HepG2 (cell line): ENCODE measurements at regions not wholly inside any gene's neighbourhood (a gene's known extent, or its start where the extent isn't known, plus 50 kb on each side); places are given as distances from the start of the nearest gene placed in this dataset.

Source experiments
- ATAC-seq: fragments of 200-7000 bp; cut with Tn5 transposase; 3 replicates; pipeline ENCODE4 v1.9.1; 2020; ENCODE audit warnings: mild to moderate bottlenecking, moderate library complexity
- BruUV-seq: library from RNA; stranded (reverse); fragments of 400-500 nt; replicated peaks from 2 replicates; lab custom pipeline; 2021; lab: Mats Ljungman, UMichigan
- CTCF ChIA-PET: fragments of 300-600 bp; formaldehyde crosslinking; extraction: SDS; loops from one replicate; lab custom pipeline; 2021; ENCODE audit warnings: low total read pairs, inconsistent platforms, low intra/inter-chr PET ratio; lab: Yijun Ruan, JAX
- POLR2A ChIA-PET: fragments of 350-600 bp; sonication (Branson Sonifier 250); formaldehyde crosslinking; loops from one replicate; lab custom pipeline; 2020; ENCODE audit warnings: antibody characterized with exemption, inconsistent platforms; lab: Yijun Ruan, JAX
- DNase-seq: peaks from one replicate; pipeline ENCODE4 v3.0.0-alpha.2; 2015; ENCODE audit warnings: low spot score
- FAIRE-seq: peaks from 3 replicates; lab custom pipeline; 2011; peaks lifted over from hg19 to GRCh38; lab: Jason Lieb, UNC
- H2AFZ ChIP-seq: one replicate; pipeline ENCODE4 v1.6.1; 2011; ENCODE audit warnings: low read length, inconsistent platforms
- H3K27ac ChIP-seq: fragments of 300-600 bp; 3 replicates; pipeline ENCODE4 v1.8.0; 2011; ENCODE audit warnings: mixed run types, mild to moderate bottlenecking, mixed read lengths, low read length, inconsistent platforms; ENCODE audit not compliant: insufficient read depth; ENCODE audit errors: extremely low read length
- H3K27me3 ChIP-seq, 2 experiments: fragments of 200-600 bp in 1 of 2; 2 replicates in 1 of 2; 3 replicates in 1 of 2; pipeline versions ENCODE4 v1.6.0 to v1.8.0; 2011; ENCODE audit warnings: low read length in 2 of 2, mild to moderate bottlenecking in 2 of 2, moderate library complexity in 2 of 2, inconsistent platforms in 1 of 2; ENCODE audit not compliant: insufficient read depth in 2 of 2, control insufficient read depth in 1 of 2
- H3K36me3 ChIP-seq, 2 experiments: fragments of 200-600 bp in 1 of 2; replicated peaks in 1 of 2; 2 replicates in 1 of 2; 3 replicates in 1 of 2; pipeline versions ENCODE4 v1.5.1 to v1.8.0; 2011; ENCODE audit warnings: low read length in 2 of 2, inconsistent platforms in 1 of 2; ENCODE audit not compliant: insufficient read depth in 2 of 2, control insufficient read depth in 1 of 2
- H3K4me1 ChIP-seq: 2 replicates; pipeline ENCODE4 v1.5.1; 2012; ENCODE audit warnings: low read length, inconsistent platforms; ENCODE audit not compliant: insufficient read depth
- H3K4me2 ChIP-seq: 2 replicates; pipeline ENCODE4 v1.6.0; 2011; ENCODE audit warnings: low read depth, low read length, inconsistent platforms
- H3K4me3 ChIP-seq, 3 experiments: fragments of 200-600 bp in 1 of 3; sonication (generic), shearing (Covaris generic) in 1 of 3; replicated peaks in 1 of 3; 2 replicates each; pipeline ENCODE4 v1.5.1; 2011 to 2016; ENCODE audit warnings: low read length in 3 of 3, inconsistent platforms in 2 of 3, low read depth in 2 of 3, mild to moderate bottlenecking in 2 of 3, control low read depth in 1 of 3, mixed read lengths in 1 of 3; ENCODE audit not compliant: insufficient read depth in 1 of 3
- H3K79me2 ChIP-seq: one replicate; pipeline ENCODE4 v1.6.1; 2011; ENCODE audit warnings: low read length, inconsistent platforms; ENCODE audit not compliant: insufficient read depth
- H3K9ac ChIP-seq: 2 replicates; pipeline ENCODE4 v1.6.0; 2011; ENCODE audit warnings: mild to moderate bottlenecking, low read depth, low read length, inconsistent platforms; ENCODE audit not compliant: insufficient read depth
- H3K9me3 ChIP-seq: 2 replicates; pipeline ENCODE4 v1.5.1; 2012; ENCODE audit warnings: mild to moderate bottlenecking, low read length
- H4K20me1 ChIP-seq: 2 replicates; pipeline ENCODE4 v1.6.0; 2011; ENCODE audit warnings: inconsistent platforms, mild to moderate bottlenecking, low read length, moderate library complexity; ENCODE audit not compliant: insufficient read depth
- FOXM1 ChIP-seq: sonication (generic); formaldehyde crosslinking; IDR thresholded peaks from 2 replicates; pipeline ENCODE4 v1.5.0; 2020; ENCODE audit warnings: missing genetic modification reagents
- JUND ChIP-seq: sonication (generic); formaldehyde crosslinking; IDR thresholded peaks from 2 replicates; pipeline ENCODE4 v1.8.0; 2022; ENCODE audit warnings: mild to moderate bottlenecking, missing genetic modification reagents
- NFE2L1 ChIP-seq: sonication (generic); formaldehyde crosslinking; IDR thresholded peaks from 2 replicates; pipeline ENCODE4 v1.4.0; 2020; ENCODE audit warnings: missing genetic modification reagents, mild to moderate bottlenecking, borderline replicate concordance
- PRDM15 ChIP-seq: sonication (generic); formaldehyde crosslinking; IDR thresholded peaks from 2 replicates; pipeline ENCODE4 v1.4.0; 2020; ENCODE audit warnings: missing genetic modification reagents
- RBM22 ChIP-seq: fragments of 200-400 bp; formaldehyde crosslinking; optimal IDR thresholded peaks from 2 replicates; pipeline ENCODE3; 2017; ENCODE audit warnings: mild to moderate bottlenecking, low read length, moderate library complexity
- RERE ChIP-seq: IDR thresholded peaks from 2 replicates; pipeline ENCODE4 v1.6.1; 2016; ENCODE audit warnings: low read depth, missing genetic modification reagents, missing compliant biosample characterization
- THYN1 ChIP-seq: sonication (generic); formaldehyde crosslinking; IDR thresholded peaks from 2 replicates; pipeline ENCODE4 v1.8.1; 2023; ENCODE audit warnings: low read depth, mild to moderate bottlenecking, moderate library complexity, missing genetic modification reagents, borderline replicate concordance
- ZBTB7A ChIP-seq: sonication (generic); formaldehyde crosslinking; IDR thresholded peaks from 2 replicates; pipeline ENCODE4 v1.8.0; 2022; ENCODE audit warnings: mild to moderate bottlenecking, missing genetic modification reagents
- ZNF724P ChIP-seq: sonication (generic); formaldehyde crosslinking; IDR thresholded peaks from 2 replicates; pipeline ENCODE4 v1.8.0; 2022; ENCODE audit warnings: missing genetic modification reagents, borderline replicate concordance
- WGBS: methylation state at CpG from one replicate; pipeline ENCODE4 v1.1.6; 2017; ENCODE audit warnings: low lambda C conversion rate; 5-methylcytosine and 5-hydroxymethylcytosine counted together
- in situ Hi-C: cut with HindIII; loops from 2 replicates; pipeline ENCODE4 v1.10.0; 2017; ENCODE audit warnings: low pct_unique_long_range_greater_than_20kb; ENCODE audit not compliant: extremely low pct_ligation_motif_present
- intact Hi-C: fragments of 100-400 bp; cut with micrococcal nuclease; formaldehyde crosslinking; loops from one replicate; pipeline ENCODE4 v1.10.0; 2022; ENCODE audit not compliant: unreplicated experiment

- no peak for TF ChIP-seq ZNF724P
- Histone ChIP-seq H3K79me2 (no peaks in the 10 kb centered on the region), H3K27me3 (no peaks in the 10 kb centered on the region; a peak in 1 of 5 replicates), H3K4me1 (no peaks in the 10 kb centered on the region), H3K4me2 (no peak overlapping the region), H3K27ac (no peak overlapping the region), H2AFZ (no peak overlapping the region), H3K4me3 (no peak overlapping the region), H3K36me3 (no peaks in the 10 kb centered on the region), H4K20me1 (no peaks in the 10 kb centered on the region), H3K9ac (no peak overlapping the region), H3K9me3 (no peaks in the 10 kb centered on the region)
- 4% methylated on average over 2 of the region's 2 CpGs for WGBS
- no peak for FAIRE-seq
- intact Hi-C loops (no loop called here), in situ Hi-C loops (no loop called here)
- ATAC-seq, result no peak
- no peak for DNase-seq
- ChIA-PET CTCF (no interaction called here), POLR2A (no interaction called here)
- no TSS peak for BruUV-seq
These were observed 240.0 kb downstream of the ARAP2 start for GRCh38 chr4:36004204-36004851.

GRCh38 chr4:36006226-36006625, 238.1 kb downstream of the ARAP2 start:
- in situ Hi-C loops, result no loop called here
- FAIRE-seq (no peak), DNase-seq (no peak), ATAC-seq (no peak)
- no TSS peak for BruUV-seq
- Histone ChIP-seq H3K9ac (no peak overlapping the region), H3K4me3 (no peak overlapping the region), H3K4me2 (no peak overlapping the region), H3K27ac (no peak overlapping the region), H4K20me1 (no peaks in the 10 kb centered on the region), H2AFZ (no peak overlapping the region), H3K79me2 (no peaks in the 10 kb centered on the region), H3K4me1 (no peaks in the 10 kb centered on the region), H3K27me3 (no peaks in the 10 kb centered on the region; a peak in 1 of 5 replicates), H3K9me3 (no peaks in the 10 kb centered on the region), H3K36me3 (no peaks in the 10 kb centered on the region)
- intact Hi-C loops, result no loop called here
- WGBS, result 9% methylated on average over 5 of the region's 5 CpGs
- ChIA-PET POLR2A (no interaction called here), CTCF (no interaction called here)
- TF ChIP-seq PRDM15 (CRISPR knock-in tag), result no peak
- TF ChIP-seq ZBTB7A (CRISPR knock-in tag), result no peak
- no peak for TF ChIP-seq NFE2L1 (CRISPR knock-in tag)
- no peak for TF ChIP-seq RERE (CRISPR knock-in tag)
- no peak for TF ChIP-seq THYN1 (CRISPR knock-in tag)
- TF ChIP-seq JUND (CRISPR knock-in tag), result no peak
- no peak for TF ChIP-seq RBM22
- no peak for TF ChIP-seq FOXM1 (CRISPR knock-in tag)
